Fibroblast of pulmonary artery (primary cell): ENCODE measurements at regions not wholly inside any gene's neighbourhood (a gene's known extent, or its start where the extent isn't known, plus 50 kb on each side); places are given as distances from the start of the nearest gene placed in this dataset.

Experiments
- DNase-seq: peaks from one replicate; pipeline ENCODE4 v3.0.0-alpha.2; 2010; ENCODE audit warnings: low read depth
- H3K4me3 ChIP-seq: replicated peaks from 2 replicates; pipeline ENCODE4 v1.5.1; 2011; ENCODE audit warnings: low read depth, mild to moderate bottlenecking, control low read depth, low read length, moderate library complexity
- CTCF ChIP-seq: IDR thresholded peaks from 2 replicates; pipeline ENCODE4 v1.5.1; 2011; ENCODE audit warnings: mild to moderate bottlenecking, control low read depth, low read length, inconsistent platforms; ENCODE audit errors: missing control alignments

- TF ChIP-seq CTCF: no peak
- no peak overlapping the region for H3K4me3 ChIP-seq
- no peak for DNase-seq
These were observed 1183.6 kb downstream of the BRD1 start for GRCh38 chr22:48644108-48644507.

DNA sequence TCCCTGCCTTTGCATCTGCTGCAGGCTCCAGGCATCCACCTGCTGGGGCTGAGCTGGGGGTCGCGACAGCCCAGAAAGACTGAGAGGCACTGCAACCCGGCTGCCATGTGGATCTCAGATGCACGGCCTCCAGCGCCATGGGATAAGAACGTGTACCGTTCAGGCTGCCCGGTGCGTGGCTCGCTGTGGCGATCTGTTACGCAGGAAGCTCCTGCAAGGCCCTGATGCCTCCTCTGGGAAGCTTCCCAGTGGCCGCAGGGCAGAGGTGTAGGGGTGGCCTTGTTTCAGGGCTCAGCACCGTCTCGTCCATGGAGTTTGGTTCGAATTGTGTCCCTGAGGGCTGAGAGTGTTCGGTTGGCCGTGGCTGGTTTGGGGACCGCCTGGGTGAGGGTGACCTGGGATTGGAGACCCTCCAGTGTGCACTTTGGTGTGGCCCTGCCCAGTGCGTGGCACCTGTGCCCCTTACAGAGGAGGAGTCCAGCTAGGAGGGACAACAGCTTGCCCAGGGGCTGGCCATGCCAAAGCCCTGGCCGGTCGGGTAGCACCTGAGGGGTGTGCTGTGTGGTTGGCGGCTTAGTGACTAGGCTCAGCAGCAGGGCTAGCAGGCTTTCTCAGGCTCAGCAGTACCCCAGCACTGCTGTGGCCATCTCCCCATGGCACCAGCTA, 1184.5 kb downstream of the BRD1 start:
- DNase-seq: no peak
- no peak for TF ChIP-seq CTCF
- H3K4me3 ChIP-seq: no peak overlapping the region

DNA sequence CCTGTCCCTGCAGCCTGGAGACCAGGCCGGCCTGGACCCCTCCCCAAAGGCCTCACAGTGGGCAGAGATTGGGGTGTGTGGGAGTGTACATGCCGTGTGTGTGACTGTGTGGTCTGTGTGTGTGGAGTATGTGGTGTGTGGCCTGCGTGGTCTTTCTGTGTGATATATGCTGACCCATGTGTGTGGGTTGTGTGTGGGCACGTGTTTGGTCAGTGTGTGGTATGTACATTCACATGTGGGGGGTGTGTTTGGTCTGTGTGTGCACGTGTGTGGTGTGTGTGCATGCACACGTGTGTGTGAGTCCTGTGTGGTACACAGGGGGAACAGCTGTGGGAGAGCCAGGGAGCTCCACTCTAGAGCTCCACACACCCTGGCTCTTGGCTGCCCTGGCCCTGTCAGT, 1185.1 kb downstream of the BRD1 start:
- no peak for TF ChIP-seq CTCF
- no peak for DNase-seq
- H3K4me3 ChIP-seq: no peak overlapping the region

DNA sequence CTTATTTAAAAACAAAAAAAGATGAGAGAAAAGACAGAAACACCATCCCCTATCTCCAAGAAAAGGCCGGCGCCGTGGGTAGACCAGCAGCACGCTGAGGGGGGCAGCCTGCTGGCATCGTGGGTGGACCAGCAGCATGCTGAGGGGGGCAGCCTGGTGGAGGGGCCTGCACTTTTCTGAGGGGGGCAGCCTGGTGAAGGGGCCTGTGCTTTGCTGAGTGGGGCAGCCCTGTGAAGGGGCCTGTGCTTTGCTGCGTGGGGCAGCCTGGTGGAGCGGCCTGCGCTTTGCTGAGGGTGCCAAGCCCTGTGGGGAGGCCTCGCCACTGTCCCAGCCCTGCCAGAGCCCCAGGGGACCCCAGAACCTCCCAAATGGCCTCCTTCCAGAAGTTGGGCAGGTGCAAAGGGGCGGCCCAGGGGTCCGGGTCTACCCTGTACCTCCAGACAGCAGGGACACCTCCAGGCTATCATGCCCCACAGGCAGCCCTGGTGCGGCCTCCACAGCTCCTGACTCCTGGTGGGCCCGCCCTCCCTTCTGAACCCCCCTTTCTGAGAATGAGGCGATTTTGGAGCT, 1185.7 kb downstream of the BRD1 start:
- DNase-seq: no peak
- no peak overlapping the region for H3K4me3 ChIP-seq
- TF ChIP-seq CTCF: no peak

GRCh38 chr22:48640890-48641841, 1186.5 kb downstream of the BRD1 start:
- TF ChIP-seq CTCF: no peak
- DNase-seq: no peak
- H3K4me3 ChIP-seq: no peak overlapping the region

DNA sequence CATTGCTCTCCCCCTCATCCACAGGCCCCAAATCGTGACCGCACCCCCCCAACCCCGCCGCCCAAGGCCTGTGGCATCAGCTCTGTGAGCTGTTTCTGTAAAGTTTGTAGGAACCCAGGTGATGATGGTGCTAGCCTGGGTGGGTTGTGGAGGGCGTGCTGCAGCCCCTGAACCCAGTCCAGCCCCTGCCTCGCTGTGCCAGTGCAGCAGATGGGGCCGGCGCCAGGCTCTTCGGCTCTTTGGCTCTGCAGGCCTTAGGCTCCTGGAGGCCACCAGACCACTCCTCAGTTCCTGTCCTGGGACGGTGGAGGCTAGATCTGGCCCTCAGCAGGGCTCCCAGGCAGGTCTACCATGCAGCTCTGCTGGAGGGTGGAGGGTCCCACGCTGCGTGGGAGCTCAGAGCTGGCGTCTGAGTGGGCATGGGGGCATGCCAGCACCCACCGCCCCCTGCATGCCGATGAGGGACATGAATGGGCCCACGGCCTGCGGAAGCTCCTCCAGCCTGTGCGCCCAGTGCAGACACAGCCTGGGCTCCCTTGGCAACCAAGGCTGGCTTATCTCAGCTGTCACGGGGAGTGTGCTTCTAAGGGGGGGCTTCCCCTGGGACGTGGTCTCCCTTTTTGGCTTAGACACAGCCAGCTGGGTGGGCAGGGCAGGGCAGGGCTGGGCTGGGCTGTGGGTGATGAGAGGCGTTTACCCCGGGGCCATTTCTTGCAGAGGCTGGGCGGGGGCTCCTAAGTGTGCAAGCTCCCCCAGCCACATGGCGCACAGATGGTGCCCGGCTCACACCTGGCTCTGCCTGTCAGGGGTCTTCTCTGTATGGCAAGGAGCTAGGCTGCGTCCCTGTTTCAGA, 1187.6 kb downstream of the BRD1 start:
- no peak overlapping the region for H3K4me3 ChIP-seq
- TF ChIP-seq CTCF: no peak
- DNase-seq: no peak
